Endodermal cell (in vitro differentiated cells): ENCODE measurements at regions not wholly inside any gene's neighbourhood (a gene's known extent, or its start where the extent isn't known, plus 50 kb on each side); places are given as distances from the start of the nearest gene placed in this dataset.

Experiments
- DNase-seq: peaks from one replicate; pipeline ENCODE4 v3.0.0-alpha.2; 2017
- H3K27ac ChIP-seq: 2 replicates; pipeline ENCODE4 v1.5.1; 2013; ENCODE audit warnings: mild to moderate bottlenecking, low read depth, low read length, moderate library complexity
- H3K27me3 ChIP-seq: 2 replicates; pipeline ENCODE4 v1.6.1; 2013; ENCODE audit warnings: mild to moderate bottlenecking, low read length, moderate library complexity; ENCODE audit not compliant: insufficient read depth, control insufficient read depth, poor library complexity, severe bottlenecking
- H3K36me3 ChIP-seq: 2 replicates; pipeline ENCODE4 v1.7.0; 2013; ENCODE audit warnings: mild to moderate bottlenecking, low read length, moderate library complexity; ENCODE audit not compliant: control insufficient read depth, insufficient read depth
- H3K4me1 ChIP-seq: one replicate; pipeline ENCODE4 v1.7.0; 2013; ENCODE audit warnings: low read length; ENCODE audit not compliant: control insufficient read depth, insufficient read depth
- H3K4me3 ChIP-seq: 2 replicates; pipeline ENCODE4 v1.5.1; 2013; ENCODE audit warnings: mild to moderate bottlenecking, low read length, moderate library complexity
- H3K9ac ChIP-seq: 2 replicates; pipeline ENCODE4 v1.6.1; 2013; ENCODE audit warnings: mild to moderate bottlenecking, low read length, moderate library complexity; ENCODE audit not compliant: poor library complexity, severe bottlenecking; ENCODE audit errors: extremely low read depth
- H3K9me3 ChIP-seq: 2 replicates; pipeline ENCODE4 v1.6.1; 2013; ENCODE audit warnings: mild to moderate bottlenecking, low read length, moderate library complexity; ENCODE audit not compliant: control insufficient read depth
- H3K27ac Mint-ChIP-seq: 2 replicates; pipeline ENCODE4 v1.8.0; 2020; ENCODE audit warnings: mixed read lengths
- H3K27me3 Mint-ChIP-seq: 2 replicates; pipeline ENCODE4 v1.8.0; 2021; ENCODE audit warnings: mild to moderate bottlenecking, mixed read lengths; ENCODE audit not compliant: insufficient read depth
- H3K36me3 Mint-ChIP-seq: 2 replicates; pipeline ENCODE4 v1.8.0; 2020; ENCODE audit warnings: low read depth, mixed read lengths
- H3K4me1 Mint-ChIP-seq: 2 replicates; pipeline ENCODE4 v1.8.0; 2020; ENCODE audit warnings: mixed read lengths
- H3K4me3 Mint-ChIP-seq: 2 replicates; pipeline ENCODE4 v1.8.0; 2020; ENCODE audit warnings: mild to moderate bottlenecking, moderate library complexity, mixed read lengths
- H3K9me3 Mint-ChIP-seq: 2 replicates; pipeline ENCODE4 v1.8.0; 2020; ENCODE audit warnings: mild to moderate bottlenecking, mixed read lengths
- WGBS, 2 experiments: methylation state at CpG; one replicate each; pipeline versions ENCODE4 v1.1.5 to v1.1.7; 2013; ENCODE audit warnings: missing lambda C conversion rate in 2 of 2, mixed read lengths in 1 of 2; ENCODE audit not compliant: insufficient coverage in 1 of 2, insufficient read length in 1 of 2; 5-methylcytosine and 5-hydroxymethylcytosine counted together
- TF ChIP-seq, protein P1 (sequence below): fragments of 200-600 bp; sonication (generic); conservative IDR thresholded peaks from 2 replicates; pipeline ENCODE4 v1.5.0; 2021; ENCODE audit warnings: antibody characterized with exemption, mild to moderate bottlenecking

GRCh38 chr4:161121451-161121850 is 1042.3 kb downstream of the FSTL5 start:
- H3K4me3 Mint-ChIP-seq: no peak overlapping the region
- no peaks in the 10 kb centered on the region for H3K27me3 Mint-ChIP-seq
- Histone ChIP-seq H3K4me1 (no peaks in the 10 kb centered on the region), H3K9ac (no peak overlapping the region), H3K27ac (no peak overlapping the region), H3K4me3 (no peak overlapping the region), H3K9me3 (peaks cover 19% of the 10 kb centered on the region), H3K36me3 (no peaks in the 10 kb centered on the region), H3K27me3 (no peaks in the 10 kb centered on the region)
- H3K27ac Mint-ChIP-seq: no peak overlapping the region
- no peaks in the 10 kb centered on the region for H3K36me3 Mint-ChIP-seq
- 70 to 86% methylated on average over 2 of the region's 2 CpGs for WGBS, 2 experiments
- TF ChIP-seq, protein P1, sequence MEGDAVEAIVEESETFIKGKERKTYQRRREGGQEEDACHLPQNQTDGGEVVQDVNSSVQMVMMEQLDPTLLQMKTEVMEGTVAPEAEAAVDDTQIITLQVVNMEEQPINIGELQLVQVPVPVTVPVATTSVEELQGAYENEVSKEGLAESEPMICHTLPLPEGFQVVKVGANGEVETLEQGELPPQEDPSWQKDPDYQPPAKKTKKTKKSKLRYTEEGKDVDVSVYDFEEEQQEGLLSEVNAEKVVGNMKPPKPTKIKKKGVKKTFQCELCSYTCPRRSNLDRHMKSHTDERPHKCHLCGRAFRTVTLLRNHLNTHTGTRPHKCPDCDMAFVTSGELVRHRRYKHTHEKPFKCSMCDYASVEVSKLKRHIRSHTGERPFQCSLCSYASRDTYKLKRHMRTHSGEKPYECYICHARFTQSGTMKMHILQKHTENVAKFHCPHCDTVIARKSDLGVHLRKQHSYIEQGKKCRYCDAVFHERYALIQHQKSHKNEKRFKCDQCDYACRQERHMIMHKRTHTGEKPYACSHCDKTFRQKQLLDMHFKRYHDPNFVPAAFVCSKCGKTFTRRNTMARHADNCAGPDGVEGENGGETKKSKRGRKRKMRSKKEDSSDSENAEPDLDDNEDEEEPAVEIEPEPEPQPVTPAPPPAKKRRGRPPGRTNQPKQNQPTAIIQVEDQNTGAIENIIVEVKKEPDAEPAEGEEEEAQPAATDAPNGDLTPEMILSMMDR: no peak
- DNase-seq: no peak
- peaks cover 14% of the 10 kb centered on the region for H3K9me3 Mint-ChIP-seq
- H3K4me1 Mint-ChIP-seq: peaks cover 3% of the 10 kb centered on the region

DNA sequence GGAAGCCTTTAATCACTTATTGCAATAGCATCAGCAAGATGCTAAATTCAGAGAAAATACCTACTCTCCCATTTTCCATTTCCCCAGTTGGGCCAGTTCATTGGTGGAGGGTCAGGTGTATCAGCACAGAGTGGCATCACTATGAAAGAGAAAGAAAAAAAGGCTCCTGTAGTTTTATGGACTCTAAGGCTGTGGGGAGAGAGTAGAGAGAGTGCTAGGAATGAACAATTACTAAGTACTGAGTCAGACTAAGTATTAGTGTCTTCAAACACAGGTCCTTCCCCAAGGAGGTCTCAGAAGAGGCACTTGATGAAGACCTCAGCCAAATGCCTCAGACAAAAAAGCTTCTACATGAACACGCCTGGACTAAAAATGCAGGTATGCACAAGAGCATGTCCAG is 1061.9 kb downstream of the FSTL5 start:
- Mint-ChIP-seq H3K27me3 (no peaks in the 10 kb centered on the region), H3K4me3 (no peak overlapping the region), H3K27ac (no peak overlapping the region), H3K4me1 (peaks cover 5% of the 10 kb centered on the region), H3K9me3 (no peaks in the 10 kb centered on the region), H3K36me3 (no peaks in the 10 kb centered on the region)
- no peak overlapping the region for H3K9ac ChIP-seq
- peaks cover 5% of the 10 kb centered on the region for H3K9me3 ChIP-seq
- H3K27ac ChIP-seq: no peak overlapping the region
- WGBS, 2 experiments: 51% methylated on average over 1 of the region's 1 CpG; no CpG with 5 or more reads in 1 of the 2 experiments
- no peaks in the 10 kb centered on the region for H3K27me3 ChIP-seq
- DNase-seq: no peak
- peaks cover 3% of the 10 kb centered on the region for H3K4me1 ChIP-seq
- TF ChIP-seq, protein P1: no peak
- H3K36me3 ChIP-seq: no peaks in the 10 kb centered on the region
- H3K4me3 ChIP-seq: no peak overlapping the region

DNA sequence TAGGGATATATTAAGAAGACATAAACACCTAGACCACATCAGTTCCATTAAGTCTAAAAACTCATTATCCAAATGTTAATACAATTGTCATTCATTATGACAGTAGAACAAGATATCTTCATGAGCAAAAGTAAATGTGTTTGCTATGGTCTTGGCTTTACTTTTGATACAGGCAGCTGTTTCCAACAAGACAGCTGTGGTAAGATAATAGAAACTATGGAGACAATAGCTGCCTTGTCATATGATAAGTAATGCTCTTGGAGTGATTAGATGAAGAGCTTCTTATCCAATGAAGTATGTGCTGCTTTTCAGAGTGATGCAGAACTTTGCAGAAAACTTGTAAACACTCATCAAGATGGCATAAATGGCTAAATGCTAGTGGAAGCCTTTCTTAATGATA is 1066.0 kb downstream of the FSTL5 start:
- TF ChIP-seq, protein P1: no peak
- Histone ChIP-seq H3K9ac (no peak overlapping the region), H3K27ac (no peak overlapping the region), H3K27me3 (no peaks in the 10 kb centered on the region), H3K9me3 (peaks cover 5% of the 10 kb centered on the region), H3K36me3 (no peaks in the 10 kb centered on the region), H3K4me3 (no peak overlapping the region), H3K4me1 (peaks cover 3% of the 10 kb centered on the region)
- Mint-ChIP-seq H3K27ac (no peak overlapping the region), H3K27me3 (no peaks in the 10 kb centered on the region), H3K4me3 (no peak overlapping the region), H3K9me3 (no peaks in the 10 kb centered on the region), H3K36me3 (no peaks in the 10 kb centered on the region), H3K4me1 (peaks cover 5% of the 10 kb centered on the region)
- no peak for DNase-seq
